Activated CD4-positive, alpha-beta T cell treated with anti-CD3 and anti-CD28 coated beads, Interleukin-10, Interleukin-2, amounts not matched to agents 100 ng/mL and 50 ng/mL, durations not matched to agents 16 hours and 8 hours (primary cell): ENCODE measurements at regions not wholly inside any gene's neighbourhood (a gene's known extent, or its start where the extent isn't known, plus 50 kb on each side); places are given as distances from the start of the nearest gene placed in this dataset.
A peak's percentile ranks its signal among the peaks of the same experiment; 100 is the strongest.

Experiments
- DNase-seq: peaks from one replicate; pipeline ENCODE4 v3.0.0-alpha.2; 2020

DNA sequence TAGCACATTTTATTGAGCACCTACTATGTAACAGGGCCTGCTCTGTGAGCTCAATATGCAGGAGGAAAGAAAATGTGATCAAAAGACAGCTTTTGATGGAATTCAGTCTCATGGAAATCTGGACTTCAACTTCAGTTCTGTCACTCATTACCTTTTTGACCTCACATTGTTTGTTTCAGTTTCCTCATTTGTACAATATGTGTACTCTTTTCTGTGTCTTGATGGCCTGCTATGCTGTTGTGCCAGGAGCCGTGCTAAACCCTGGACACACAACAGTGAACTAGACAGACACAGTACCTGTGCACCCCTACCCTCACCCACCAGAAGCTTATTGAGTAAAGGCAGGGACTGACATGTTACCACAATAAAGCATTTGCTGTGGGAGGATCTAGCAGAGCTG lies 162.9 kb upstream of the FGGY start:
- DNase-seq: no peak

DNA sequence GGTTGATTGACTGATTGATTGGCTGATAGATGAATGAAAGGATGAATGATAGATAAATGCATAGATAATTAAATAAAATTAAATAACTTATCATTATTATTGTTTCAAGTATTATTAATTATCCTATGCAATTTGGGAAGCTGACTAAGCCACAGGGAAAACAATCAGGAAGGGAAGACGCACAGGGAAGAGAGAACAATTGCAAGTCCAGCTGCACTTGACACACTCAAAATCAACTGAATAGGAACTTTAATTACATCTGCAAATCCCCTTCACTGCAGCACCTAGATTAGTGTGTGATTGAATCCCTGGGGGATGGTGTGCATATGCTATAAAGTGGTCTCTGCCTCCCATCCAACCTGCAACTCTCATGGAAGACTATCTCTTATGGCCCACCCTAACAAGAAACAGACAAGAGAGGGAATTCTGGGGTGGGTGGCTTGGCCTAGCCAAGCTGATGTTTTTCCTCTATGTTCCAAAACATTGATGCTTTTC lies 161.1 kb upstream of the FGGY start:
- no peak for DNase-seq

DNA sequence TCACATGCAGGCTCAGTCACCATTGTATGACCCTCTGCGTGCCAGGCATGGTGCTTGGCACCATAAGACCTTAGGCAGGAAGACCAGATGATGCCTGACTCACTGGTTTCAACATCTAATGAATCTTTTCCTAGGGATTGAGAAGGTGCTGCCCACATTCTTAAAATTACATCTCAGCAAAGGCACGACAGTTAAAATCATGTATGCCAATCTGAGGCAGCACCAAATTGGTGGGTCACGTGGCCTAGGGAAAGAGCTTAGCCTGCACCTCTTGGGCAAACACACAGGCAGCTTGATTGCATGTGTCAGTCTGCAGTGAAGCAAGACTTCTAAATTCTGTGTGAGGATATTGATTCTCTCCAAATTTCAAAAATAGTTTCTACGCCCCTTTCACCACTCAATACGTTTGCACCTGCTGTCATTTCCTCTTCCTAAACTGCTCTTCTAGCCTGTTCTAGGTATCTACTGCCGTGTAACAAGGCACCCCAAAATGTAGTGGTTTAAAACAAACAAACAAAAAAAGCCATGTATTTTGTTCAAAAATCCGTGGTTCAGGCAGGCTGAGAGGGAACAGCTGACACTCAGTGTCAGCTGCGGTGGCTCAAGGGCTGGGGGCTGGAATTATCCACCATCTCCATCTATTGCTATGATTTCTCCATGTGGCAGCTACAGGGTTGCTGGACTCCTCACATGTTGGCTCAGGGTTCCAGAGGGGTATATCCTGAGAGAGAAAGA lies 160.2 kb upstream of the FGGY start:
- DNase-seq: no peak

DNA sequence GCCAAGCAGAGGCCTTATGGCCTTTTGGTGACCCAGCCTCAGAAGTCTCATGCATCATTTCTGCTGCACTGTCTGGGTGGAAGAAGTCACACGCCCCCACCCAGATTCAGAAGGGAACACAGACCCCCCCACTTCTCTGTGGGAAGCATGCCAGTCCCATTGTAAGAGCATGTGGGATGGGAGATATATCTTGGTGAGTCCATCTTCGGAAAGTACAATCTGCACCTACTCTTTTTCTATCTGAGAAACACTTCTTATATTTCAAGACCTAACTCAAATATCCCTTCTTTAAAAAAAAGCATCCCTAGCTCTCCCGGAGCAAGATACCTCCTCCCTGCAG lies 159.6 kb upstream of the FGGY start:
- DNase-seq: no peak

DNA sequence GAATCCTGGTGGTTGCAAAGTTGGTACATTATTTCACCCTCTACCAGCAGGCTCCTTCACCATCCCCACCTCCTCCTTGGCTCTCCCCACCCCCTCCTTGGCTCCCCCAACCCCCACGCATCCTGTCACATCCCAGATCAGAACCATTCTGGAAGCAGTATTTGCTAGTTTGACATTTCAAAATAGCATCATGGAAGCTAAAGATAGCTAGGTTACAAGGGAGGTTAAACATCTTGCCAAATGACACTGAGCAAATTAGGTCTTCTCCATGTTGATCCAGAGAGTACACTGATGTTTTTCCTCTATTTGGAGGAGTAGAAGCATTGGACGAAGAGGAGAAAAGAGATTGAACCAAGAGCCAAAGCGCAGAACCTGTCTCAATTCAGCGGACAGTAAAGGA lies 158.9 kb upstream of the FGGY start:
- DNase-seq: no peak

DNA sequence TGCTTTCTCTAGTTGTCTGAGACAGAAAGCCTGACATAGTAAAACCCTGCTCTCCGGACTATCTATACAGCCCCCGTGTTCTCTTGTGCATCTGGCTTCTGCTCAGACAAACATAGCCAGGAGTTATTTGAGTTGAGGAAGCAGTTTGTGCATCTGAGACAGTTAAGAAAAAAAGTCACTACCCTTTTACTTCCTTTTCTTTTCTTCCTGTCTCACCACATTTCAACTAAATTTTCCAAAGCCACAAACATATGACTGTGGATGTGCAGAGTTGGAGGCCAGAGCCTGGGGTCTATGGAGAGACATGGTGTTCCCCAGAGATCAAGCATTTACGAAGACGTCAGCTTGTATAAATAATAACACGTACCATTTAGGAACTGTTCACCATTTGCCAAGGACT lies 158.5 kb upstream of the FGGY start:
- DNase-seq: no peak

DNA sequence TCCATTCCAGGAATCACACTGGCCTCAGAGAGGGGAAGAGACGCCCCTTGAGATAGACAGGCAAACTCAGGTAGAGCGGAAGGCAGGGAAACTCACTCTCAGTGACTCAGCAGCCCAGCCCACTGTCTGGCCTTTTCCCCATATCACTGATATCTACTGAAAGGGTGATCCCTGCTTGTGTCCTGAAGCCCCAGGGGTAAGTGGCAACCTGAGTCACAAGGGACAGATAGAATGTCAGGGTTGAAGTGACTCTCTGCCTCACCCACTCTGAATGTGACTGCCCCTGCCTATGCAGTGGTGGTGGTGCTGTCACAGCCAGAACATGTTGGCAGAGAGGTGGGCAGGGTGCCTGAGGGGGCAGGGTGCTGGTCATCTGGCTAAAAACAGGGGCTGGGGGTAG lies 157.5 kb upstream of the FGGY start:
- no peak for DNase-seq

DNA sequence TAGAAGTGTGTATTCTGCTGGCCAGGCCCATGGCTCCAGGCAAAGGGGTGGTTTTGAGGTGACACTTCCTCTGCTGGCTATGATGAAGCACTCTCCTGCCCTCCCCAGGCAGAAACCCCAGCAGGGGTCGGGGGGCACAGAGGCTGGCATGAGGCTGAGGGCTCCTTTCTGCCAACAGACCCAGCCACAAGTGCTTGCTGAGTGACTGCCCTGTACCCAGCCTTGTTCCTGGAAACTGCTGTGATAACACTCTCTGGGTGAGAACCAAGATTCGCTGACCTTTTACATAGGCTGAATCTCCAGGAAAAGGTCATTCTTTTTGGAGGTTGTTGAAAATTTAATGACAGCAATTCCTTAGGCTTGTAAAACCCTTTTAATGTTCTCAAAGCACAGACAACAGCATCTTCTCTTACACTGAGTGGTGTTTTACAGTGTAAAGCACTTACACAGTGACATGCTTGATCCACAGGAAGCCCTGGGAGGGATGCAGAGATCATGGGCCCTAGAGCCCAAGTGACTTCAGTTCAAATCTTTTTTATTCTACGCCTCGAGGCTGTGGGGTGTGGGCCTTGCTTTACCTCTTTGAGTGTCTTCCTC lies 155.5 kb upstream of the FGGY start:
- no peak for DNase-seq

DNA sequence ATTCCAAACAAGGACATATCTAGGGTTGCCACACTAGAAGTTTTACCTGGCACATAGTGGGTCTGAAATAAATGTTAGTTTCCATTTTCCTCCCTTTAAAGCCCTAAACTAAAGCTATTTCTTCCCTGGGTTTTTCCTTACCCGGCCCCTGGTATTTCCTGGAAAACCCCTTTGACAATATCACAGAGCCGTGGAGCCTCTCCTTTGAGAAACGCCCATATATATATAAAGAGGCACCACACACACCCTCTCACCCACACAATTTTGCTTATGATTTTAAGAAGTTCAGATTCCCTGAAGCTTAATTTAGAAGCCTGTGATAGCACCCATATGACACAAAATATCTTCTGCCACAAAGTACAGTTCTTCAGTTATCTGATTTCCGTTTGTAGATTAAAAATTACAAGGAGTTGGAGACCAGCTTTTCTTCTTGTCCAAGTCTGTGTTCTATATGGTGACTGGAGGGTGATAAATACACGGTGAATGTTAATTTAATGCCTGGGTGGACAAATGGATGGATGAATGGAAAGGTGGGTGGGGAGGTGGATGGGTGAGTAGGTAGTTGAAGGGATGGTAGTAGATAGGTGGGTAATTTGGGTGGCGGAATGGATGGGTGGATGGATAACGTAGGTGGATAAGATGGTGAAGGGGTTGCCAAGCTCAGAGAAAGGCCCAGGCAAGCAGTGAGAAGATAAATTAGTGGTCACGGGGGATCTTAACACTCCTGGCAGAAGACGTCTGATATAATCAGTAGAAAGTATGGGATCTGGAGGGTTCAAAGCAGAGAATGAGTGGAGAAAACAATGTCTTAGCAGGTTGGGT lies 154.4 kb upstream of the FGGY start:
- no peak for DNase-seq

DNA sequence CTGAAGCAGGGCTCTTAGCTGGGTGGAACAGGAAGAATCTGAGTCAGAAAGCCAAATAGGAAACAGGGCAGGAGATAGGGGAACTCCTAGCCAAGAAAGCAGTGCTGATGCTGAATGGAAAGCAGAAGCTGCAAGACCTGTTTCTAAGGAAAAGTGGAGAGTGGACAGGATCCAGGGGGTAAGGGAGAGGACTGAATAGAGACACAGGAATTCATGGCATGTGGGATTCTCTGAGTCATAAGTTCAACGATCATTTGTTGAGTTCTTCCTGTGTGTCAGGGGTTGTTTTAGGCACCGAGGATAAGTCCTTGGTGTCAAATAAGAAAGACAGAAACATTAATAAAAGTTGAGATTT lies 153.8 kb upstream of the FGGY start:
- DNase-seq: peak; percentile 12

DNA sequence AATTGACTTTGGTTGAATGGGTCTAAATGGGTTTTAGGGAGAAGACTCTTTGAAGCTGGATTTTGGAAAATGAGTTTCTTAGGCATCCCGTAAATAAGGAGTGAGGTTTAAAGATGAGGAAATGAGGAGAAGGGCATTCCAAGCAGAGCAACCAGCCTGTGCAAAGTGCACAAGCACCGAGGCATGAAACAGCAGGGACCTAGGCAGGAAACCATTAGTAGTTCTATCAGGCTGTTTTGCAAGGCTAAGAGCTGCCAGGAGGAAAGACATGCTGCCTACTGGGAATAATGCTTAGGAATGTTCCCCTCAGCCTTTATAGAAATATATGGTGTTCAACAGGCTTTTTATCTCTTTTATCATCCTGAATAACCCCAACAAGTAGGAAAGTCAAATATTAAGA lies 153.1 kb upstream of the FGGY start:
- no peak for DNase-seq

DNA sequence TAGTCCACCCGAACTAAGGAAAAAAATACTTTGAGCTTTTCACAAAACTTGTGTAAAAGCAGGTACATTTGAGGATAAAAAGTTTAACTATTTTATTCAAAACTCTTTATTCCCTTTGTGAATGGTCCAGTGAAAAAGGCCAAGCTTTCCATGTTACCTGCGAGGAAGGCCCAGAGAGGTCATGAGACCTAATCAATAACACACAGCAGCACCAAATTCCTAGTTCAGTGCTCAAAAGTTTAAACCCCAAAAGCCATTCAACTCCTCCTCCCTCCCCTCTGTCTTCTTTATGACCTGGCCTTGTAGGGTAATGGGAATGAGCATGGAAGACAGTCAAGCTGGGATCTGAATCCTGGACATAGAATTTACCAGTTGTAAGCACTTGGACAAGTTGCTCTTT lies 151.9 kb upstream of the FGGY start:
- no peak for DNase-seq

DNA sequence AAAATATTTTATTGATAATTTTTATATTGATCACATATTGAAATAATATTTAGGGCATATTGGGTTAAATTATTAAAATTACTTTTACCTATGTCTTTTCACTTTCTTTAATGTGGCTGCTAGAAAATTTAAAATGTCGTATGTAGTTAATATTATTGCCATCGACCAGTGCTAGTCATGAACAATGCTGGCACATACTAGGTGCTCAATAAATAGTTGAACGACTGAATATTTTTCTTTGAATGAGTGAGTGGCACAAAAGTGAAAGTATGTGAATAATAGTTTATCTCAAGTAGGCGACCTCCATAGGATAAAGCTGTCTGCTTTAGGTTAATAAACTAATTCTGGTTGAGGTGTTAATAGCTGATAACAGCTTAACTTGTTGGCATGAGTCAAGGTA lies 150.8 kb upstream of the FGGY start:
- no peak for DNase-seq

DNA sequence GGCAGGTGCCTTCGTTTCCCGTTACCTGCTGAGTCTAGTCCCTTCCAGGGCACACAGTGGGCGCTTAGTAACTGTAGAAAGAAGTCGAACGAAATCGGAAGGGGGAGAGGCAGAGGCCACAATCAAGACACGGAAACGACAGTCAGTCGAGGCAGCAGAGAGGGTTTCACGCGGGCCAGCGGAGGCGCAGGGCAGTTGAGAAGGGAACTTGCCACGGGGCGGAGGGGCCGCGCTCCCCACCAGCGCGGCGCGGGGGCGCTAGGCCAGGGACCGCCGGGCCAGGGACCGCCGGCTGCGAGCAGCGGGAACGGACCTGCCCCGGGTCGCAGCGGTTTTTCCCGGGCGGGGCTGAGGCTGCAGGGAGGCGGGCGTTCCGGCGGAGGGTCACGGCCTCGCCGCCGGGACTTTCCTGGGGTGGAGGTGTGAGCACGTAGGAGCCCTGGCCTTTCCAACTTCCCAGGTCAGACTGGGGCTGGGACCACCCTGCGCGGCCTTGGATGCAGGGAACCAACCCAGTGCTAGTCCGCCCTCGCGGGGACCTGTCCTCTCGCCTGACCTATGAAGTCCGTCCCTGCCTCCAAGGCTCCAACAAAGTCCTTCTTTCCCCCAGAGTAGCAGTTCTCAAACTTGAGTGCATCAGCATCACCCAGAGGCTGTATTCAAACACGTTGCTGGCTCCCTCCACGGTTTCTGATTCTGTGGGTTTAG lies 150.1 kb upstream of the FGGY start:
- peak; percentile 56 for DNase-seq

DNA sequence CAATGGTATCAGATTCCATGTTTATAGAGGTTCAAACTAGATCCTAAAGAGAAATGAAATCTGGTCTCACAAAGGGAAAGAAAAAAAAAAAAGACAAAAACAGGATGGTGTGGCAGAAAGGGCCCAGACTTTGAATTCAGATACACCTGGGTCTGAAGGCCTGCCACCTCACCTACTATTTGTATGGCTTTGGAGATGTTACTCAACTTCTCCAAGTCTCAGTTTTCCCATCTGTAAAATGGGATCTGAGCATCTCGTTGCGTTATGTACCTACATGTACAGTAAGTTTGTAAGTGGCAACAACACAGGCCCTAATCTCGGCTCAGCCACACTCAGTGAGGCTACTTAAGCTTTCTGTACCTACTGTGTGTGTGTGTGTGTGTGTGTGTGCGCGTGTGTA lies 147.5 kb upstream of the FGGY start:
- DNase-seq: no peak

DNA sequence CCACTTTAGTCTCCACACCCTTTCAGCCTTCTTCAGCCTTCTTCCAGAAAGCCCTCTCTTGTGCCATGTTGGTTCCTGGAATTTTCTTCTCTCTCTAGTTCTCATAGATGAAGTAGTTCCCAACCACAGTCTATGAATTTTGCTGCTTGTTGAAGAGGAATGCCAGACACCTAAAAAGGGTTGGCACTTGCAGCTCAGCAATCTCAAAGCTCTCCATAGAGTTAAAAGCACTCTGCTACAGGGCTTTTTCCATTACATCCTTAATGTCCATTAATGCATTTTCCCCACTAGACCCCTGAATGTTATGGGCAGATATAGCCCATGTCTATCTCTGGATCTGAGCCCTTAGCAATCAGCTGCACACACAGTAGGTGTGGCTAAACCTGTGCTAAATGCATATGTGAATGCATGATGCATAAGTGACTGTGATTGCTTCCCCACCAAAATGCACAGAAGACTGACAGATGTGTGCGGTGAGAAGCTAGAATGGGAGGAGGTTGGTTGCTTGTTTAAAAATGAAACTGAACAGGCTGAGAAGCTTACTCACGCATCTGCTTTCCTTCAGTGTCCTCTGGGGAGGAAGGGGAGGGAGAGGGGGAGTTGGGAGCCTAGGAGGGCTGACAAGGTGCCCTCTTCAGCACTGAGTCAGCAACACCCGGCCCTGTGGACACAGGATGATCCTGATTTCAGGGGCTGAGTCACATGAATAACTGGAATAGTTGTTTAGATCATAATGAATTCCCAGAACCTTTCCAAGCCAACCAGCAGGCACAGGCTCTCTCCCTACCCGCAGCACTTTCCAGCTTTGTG lies 146.1 kb upstream of the FGGY start:
- DNase-seq: peak; percentile 59

DNA sequence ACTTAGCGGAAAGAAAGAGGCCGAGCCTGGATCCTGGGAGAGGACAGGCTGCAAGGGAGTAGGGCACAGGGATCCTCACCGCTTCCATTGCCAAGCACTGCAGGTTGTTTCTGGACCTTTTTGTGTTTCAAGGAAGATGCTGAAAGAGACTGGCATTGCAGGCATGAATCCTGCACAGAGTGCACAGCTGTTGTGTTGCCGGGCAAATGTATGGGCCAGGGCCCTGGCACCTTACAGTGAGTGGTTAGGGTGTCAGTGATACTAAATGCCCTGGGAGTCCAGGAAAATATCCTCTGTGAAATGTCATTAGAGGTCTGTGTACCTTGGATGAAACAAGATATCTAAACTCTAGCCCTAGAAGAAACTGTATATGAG lies 145.5 kb upstream of the FGGY start:
- DNase-seq: no peak

DNA sequence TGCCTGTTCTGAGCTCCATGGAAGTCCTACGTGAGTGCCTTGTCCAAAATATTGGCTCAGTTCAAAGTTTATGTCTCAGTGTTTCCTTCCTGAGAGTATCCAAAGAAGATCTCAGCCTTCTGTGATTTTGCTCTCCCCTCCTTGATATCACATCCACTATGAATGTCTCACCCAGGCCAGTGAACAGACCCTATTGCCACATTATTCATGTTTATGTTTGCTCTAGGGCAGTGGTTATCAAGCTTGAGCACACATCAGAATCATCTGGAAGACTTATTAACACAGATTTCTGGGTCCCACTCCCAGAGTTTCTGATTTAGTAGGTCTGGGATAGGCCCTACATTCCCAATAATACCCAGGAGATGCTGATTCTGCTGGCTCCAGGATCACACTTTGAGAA lies 145.0 kb upstream of the FGGY start:
- no peak for DNase-seq

DNA sequence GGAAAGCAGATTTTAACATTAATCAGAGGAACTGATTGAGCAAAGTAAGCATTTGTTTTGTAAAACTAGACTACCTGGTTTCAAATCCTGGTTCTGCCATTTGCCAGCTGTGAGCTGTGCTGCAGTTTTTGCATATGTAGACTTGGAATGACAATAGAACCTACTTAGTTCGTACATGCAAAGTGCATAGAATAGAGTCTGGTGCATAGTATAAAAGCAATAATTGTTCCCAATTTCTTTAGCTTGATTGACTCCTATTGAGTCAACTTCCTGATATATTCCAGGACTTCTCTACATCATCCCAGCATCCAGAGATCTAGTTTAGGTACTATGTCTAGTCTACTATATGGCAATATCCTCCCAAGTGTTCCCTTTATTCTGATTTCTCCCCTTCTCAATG lies 144.4 kb upstream of the FGGY start:
- no peak for DNase-seq

DNA sequence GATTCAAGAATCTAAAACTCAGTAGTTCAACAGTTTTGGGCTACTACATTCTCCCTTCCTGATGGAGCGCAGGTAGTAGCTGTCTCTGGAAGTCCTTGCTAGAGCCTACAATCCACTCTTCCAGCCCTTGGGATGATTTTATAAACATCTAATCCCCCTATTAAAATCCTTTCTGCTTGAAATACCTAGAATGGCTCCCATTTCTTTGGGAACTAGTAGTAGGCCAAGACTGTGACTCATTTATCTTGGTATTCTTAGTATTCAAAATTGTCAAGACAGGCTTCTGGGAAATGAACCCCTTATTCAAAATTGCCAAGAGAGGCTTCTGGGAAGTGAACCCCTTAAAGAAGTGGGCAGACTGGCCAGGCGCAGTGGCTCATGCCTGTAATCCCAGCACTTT lies 142.5 kb upstream of the FGGY start:
- no peak for DNase-seq

DNA sequence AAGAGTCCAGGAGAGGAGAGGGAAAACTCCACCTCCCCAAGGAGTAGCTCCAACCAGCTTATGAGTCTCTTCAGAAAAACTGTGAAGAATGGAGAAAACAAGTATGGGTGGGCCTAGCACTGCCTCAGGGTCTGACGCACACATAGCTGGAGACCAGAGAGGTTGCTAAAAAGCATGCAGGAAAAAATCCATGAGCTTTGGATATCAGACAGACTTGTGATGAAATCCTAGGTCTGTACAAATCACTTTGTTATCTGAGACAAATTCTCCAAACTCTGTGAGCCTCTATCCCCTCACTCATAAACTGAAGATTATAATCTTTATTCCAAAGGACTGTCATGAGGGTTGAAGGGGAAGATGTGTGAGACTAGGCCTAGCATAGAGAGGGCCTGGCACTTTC lies 141.5 kb upstream of the FGGY start:
- no peak for DNase-seq

DNA sequence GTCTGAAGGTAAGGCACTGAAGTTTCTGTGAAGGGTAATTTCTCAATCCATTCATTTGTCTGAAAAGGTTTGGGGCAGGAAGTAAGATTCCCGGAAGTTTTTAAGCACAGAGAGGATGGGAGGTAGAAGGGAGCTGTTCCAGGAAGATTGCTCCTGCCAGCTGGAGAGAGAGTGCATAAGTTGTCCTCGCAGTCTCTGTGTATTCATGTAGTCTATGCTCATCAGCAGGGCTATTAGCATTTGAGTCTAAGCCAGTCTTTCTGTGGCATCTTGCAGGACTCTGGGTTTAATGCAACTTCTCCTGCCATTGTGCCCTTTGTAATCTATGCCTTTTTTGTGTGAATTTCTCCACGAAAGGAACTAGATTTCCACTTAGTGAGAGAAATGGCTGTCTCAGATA lies 140.8 kb upstream of the FGGY start:
- DNase-seq: no peak
